Endodermal cell (in vitro differentiated cells): ENCODE measurements at regions not wholly inside any gene's neighbourhood (a gene's known extent, or its start where the extent isn't known, plus 50 kb on each side); places are given as distances from the start of the nearest gene placed in this dataset.

Source experiments
- DNase-seq: peaks from one replicate; pipeline ENCODE4 v3.0.0-alpha.2; 2017
- H3K27ac ChIP-seq: 2 replicates; pipeline ENCODE4 v1.5.1; 2013; ENCODE audit warnings: mild to moderate bottlenecking, low read depth, low read length, moderate library complexity
- H3K27me3 ChIP-seq: 2 replicates; pipeline ENCODE4 v1.6.1; 2013; ENCODE audit warnings: mild to moderate bottlenecking, low read length, moderate library complexity; ENCODE audit not compliant: insufficient read depth, control insufficient read depth, poor library complexity, severe bottlenecking
- H3K36me3 ChIP-seq: 2 replicates; pipeline ENCODE4 v1.7.0; 2013; ENCODE audit warnings: mild to moderate bottlenecking, low read length, moderate library complexity; ENCODE audit not compliant: control insufficient read depth, insufficient read depth
- H3K4me1 ChIP-seq: one replicate; pipeline ENCODE4 v1.7.0; 2013; ENCODE audit warnings: low read length; ENCODE audit not compliant: control insufficient read depth, insufficient read depth
- H3K4me3 ChIP-seq: 2 replicates; pipeline ENCODE4 v1.5.1; 2013; ENCODE audit warnings: mild to moderate bottlenecking, low read length, moderate library complexity
- H3K9ac ChIP-seq: 2 replicates; pipeline ENCODE4 v1.6.1; 2013; ENCODE audit warnings: mild to moderate bottlenecking, low read length, moderate library complexity; ENCODE audit not compliant: poor library complexity, severe bottlenecking; ENCODE audit errors: extremely low read depth
- H3K9me3 ChIP-seq: 2 replicates; pipeline ENCODE4 v1.6.1; 2013; ENCODE audit warnings: mild to moderate bottlenecking, low read length, moderate library complexity; ENCODE audit not compliant: control insufficient read depth
- H3K27ac Mint-ChIP-seq: 2 replicates; pipeline ENCODE4 v1.8.0; 2020; ENCODE audit warnings: mixed read lengths
- H3K27me3 Mint-ChIP-seq: 2 replicates; pipeline ENCODE4 v1.8.0; 2021; ENCODE audit warnings: mild to moderate bottlenecking, mixed read lengths; ENCODE audit not compliant: insufficient read depth
- H3K36me3 Mint-ChIP-seq: 2 replicates; pipeline ENCODE4 v1.8.0; 2020; ENCODE audit warnings: low read depth, mixed read lengths
- H3K4me1 Mint-ChIP-seq: 2 replicates; pipeline ENCODE4 v1.8.0; 2020; ENCODE audit warnings: mixed read lengths
- H3K4me3 Mint-ChIP-seq: 2 replicates; pipeline ENCODE4 v1.8.0; 2020; ENCODE audit warnings: mild to moderate bottlenecking, moderate library complexity, mixed read lengths
- H3K9me3 Mint-ChIP-seq: 2 replicates; pipeline ENCODE4 v1.8.0; 2020; ENCODE audit warnings: mild to moderate bottlenecking, mixed read lengths
- WGBS, 2 experiments: methylation state at CpG; one replicate each; pipeline versions ENCODE4 v1.1.5 to v1.1.7; 2013; ENCODE audit warnings: missing lambda C conversion rate in 2 of 2, mixed read lengths in 1 of 2; ENCODE audit not compliant: insufficient coverage in 1 of 2, insufficient read length in 1 of 2; 5-methylcytosine and 5-hydroxymethylcytosine counted together
- TF ChIP-seq, protein P1 (sequence below): fragments of 200-600 bp; sonication (generic); conservative IDR thresholded peaks from 2 replicates; pipeline ENCODE4 v1.5.0; 2021; ENCODE audit warnings: antibody characterized with exemption, mild to moderate bottlenecking

DNA sequence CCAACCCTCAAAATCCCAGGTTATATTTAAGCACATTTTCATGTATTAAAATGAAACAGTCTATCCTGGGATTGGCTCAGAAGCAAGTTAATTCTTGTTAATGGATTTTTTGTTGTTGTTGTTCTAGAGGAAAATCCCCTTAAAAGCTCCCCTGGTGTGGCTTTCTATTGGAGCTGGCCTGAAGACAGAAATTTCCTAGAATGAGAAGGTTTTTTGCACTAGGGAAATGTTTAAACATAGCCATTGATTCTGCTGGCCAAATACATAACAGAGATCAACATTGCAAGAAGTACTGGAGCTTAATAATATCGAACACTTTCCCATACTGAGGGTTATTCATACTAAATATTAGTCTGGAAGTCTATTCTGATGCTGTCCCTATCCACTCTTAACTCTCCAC is 148.8 kb upstream of the PCDH18 start:
- no peaks in the 10 kb centered on the region for H3K36me3 Mint-ChIP-seq
- no peak for DNase-seq
- Histone ChIP-seq H3K4me1 (no peaks in the 10 kb centered on the region), H3K4me3 (no peak overlapping the region), H3K9ac (no peak overlapping the region), H3K27me3 (peaks cover 11% of the 10 kb centered on the region), H3K27ac (no peak overlapping the region), H3K9me3 (peaks cover 7% of the 10 kb centered on the region), H3K36me3 (no peaks in the 10 kb centered on the region)
- WGBS, 2 experiments: 79 to 88% methylated on average over 1 of the region's 1 CpG
- no peak overlapping the region for H3K4me3 Mint-ChIP-seq
- peaks cover 17% of the 10 kb centered on the region for H3K4me1 Mint-ChIP-seq
- H3K9me3 Mint-ChIP-seq: peaks cover 5% of the 10 kb centered on the region
- H3K27ac Mint-ChIP-seq: no peak overlapping the region
- TF ChIP-seq, protein P1, sequence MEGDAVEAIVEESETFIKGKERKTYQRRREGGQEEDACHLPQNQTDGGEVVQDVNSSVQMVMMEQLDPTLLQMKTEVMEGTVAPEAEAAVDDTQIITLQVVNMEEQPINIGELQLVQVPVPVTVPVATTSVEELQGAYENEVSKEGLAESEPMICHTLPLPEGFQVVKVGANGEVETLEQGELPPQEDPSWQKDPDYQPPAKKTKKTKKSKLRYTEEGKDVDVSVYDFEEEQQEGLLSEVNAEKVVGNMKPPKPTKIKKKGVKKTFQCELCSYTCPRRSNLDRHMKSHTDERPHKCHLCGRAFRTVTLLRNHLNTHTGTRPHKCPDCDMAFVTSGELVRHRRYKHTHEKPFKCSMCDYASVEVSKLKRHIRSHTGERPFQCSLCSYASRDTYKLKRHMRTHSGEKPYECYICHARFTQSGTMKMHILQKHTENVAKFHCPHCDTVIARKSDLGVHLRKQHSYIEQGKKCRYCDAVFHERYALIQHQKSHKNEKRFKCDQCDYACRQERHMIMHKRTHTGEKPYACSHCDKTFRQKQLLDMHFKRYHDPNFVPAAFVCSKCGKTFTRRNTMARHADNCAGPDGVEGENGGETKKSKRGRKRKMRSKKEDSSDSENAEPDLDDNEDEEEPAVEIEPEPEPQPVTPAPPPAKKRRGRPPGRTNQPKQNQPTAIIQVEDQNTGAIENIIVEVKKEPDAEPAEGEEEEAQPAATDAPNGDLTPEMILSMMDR: no peak
- peaks cover 32% of the 10 kb centered on the region for H3K27me3 Mint-ChIP-seq

DNA sequence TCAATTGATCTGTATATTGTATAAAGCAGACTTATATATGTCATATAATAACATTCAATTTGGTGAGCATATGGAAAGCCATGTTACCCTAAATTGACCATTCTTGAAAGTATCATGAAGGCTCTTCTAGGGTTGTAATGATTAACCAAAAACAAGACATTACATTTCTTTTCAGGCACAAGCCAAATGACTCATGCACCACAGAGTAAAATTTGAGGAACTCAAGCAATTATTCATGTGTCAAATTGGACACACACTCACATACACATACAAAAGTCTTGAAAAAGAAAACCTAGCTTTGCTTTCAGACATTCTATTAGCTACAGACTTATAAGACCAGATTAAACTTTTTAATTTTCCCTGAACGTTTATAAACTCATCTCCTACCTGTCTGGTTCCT is 146.5 kb upstream of the PCDH18 start:
- 94% methylated on average over 1 of the region's 1 CpG; no CpG with 5 or more reads in 1 of the 2 experiments for WGBS, 2 experiments

DNA sequence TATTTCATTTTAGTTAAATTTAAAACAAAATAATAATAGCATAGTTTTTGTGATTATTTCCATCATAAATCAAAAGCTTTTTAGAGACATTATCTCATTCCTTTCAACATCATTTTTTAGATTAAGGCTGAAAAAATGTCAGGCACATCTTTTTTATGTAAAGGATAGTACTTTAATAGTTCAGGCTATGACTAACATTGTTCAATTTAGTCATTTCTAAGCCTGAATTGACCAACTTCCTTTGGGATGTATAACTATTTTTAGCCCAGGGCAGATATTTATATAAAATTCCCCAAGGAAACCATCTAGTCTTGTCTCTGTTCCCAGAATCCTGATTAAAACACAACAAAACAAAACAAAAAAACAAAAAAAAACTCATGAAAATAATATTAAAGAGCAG is 145.6 kb upstream of the PCDH18 start:
- Histone ChIP-seq H3K27me3 (no peaks in the 10 kb centered on the region), H3K27ac (no peak overlapping the region), H3K4me3 (no peak overlapping the region), H3K36me3 (no peaks in the 10 kb centered on the region), H3K9me3 (peaks cover 7% of the 10 kb centered on the region), H3K4me1 (no peaks in the 10 kb centered on the region), H3K9ac (no peak overlapping the region)
- Mint-ChIP-seq H3K9me3 (peaks cover 10% of the 10 kb centered on the region), H3K27me3 (peaks cover 6% of the 10 kb centered on the region), H3K4me1 (peaks cover 13% of the 10 kb centered on the region), H3K27ac (no peak overlapping the region), H3K36me3 (no peaks in the 10 kb centered on the region), H3K4me3 (no peak overlapping the region)
- DNase-seq: no peak
- TF ChIP-seq, protein P1: no peak

More for the DNA sequence above, 146.5 kb upstream of the PCDH18 start:
- Histone ChIP-seq H3K4me1 (no peaks in the 10 kb centered on the region), H3K36me3 (no peaks in the 10 kb centered on the region), H3K9ac (no peak overlapping the region), H3K4me3 (peak overlapping the region; percentile 53), H3K9me3 (peaks cover 7% of the 10 kb centered on the region), H3K27me3 (no peaks in the 10 kb centered on the region), H3K27ac (no peak overlapping the region)
- no peak for DNase-seq
- Mint-ChIP-seq H3K27ac (no peak overlapping the region), H3K9me3 (peaks cover 10% of the 10 kb centered on the region), H3K4me3 (no peak overlapping the region), H3K36me3 (no peaks in the 10 kb centered on the region), H3K4me1 (peaks cover 13% of the 10 kb centered on the region), H3K27me3 (peaks cover 13% of the 10 kb centered on the region)
- TF ChIP-seq, protein P1: no peak
